GM03348 (cell line): ENCODE measurements at regions not wholly inside any gene's neighbourhood (a gene's known extent, or its start where the extent isn't known, plus 50 kb on each side); places are given as distances from the start of the nearest gene placed in this dataset.

Experiments
- DNase-seq: peaks from one replicate; pipeline ENCODE4 v3.0.0; 2012; ENCODE audit warnings: low spot score

- no peak for DNase-seq
Observed at GRCh38 chr10:4343091-4343490, 482.9 kb upstream of the AKR1E2 start.

GRCh38 chr10:4338768-4339167, 487.2 kb upstream of the AKR1E2 start:
- DNase-seq: no peak

DNA sequence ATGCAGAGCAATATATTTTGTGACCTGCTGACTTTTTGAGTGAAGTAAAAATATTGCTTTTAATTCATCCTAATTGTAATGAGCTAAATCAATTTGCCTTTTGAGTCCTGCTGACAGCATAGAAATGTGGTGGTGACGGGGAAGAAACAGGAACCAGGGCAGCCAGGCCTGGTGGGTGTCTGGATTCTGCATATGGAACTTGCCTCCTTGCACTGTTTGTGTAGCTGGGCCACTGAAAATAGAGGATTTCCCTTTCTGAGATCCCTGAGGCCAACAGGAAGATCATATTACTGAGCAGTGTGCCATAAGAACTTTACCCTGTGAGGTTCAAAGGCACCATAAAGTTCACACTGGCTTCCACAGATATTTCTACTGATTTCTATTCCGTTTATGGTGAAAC, 488.4 kb upstream of the AKR1E2 start:
- DNase-seq: no peak

- DNase-seq: no peak
Observed at GRCh38 chr10:4334871-4335270, 491.1 kb upstream of the AKR1E2 start.

GRCh38 chr10:4334015-4334414, 492.0 kb upstream of the AKR1E2 start:
- DNase-seq: no peak

- no peak for DNase-seq
Observed at GRCh38 chr10:4333459-4333894, 492.5 kb upstream of the AKR1E2 start.

GRCh38 chr10:4332764-4333458, 493.1 kb upstream of the AKR1E2 start:
- DNase-seq: no peak

DNA sequence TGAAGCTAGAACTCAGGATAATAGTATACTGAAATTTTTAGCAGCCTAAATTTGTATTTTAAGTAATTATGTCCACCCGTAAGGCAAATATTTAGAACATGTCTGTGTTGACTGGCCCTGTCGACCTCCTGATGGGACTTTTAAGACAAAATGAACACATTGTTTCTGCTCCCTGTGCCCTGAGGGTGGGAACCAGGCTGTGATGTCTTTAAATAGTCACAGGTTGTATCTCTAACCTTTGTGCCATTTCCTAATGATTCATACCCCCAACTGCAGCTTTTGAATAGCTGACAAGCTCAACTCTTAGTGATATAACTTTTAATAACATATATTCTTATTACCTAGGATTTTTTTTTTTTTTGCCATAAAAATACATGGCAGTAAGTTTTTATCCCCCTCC, 494.9 kb upstream of the AKR1E2 start:
- no peak for DNase-seq

DNA sequence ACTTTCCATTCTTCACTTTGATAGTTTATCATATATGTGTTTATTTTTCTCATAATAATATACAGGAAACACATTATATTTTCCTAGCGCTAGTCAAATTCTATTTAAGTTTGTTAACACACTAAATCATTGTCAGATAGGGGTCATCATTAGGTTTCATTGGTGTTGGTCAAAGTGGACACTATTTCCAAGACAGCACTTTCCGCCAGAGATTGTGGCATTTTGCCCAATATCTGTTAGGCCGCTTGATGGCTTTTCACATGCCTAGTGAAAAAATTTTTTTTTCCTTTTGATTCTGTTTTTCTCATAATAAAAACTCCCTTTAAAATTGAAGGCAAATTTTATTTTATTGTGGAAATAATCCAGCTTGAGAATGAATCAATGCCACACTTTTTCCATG, 495.4 kb upstream of the AKR1E2 start:
- DNase-seq: no peak

DNA sequence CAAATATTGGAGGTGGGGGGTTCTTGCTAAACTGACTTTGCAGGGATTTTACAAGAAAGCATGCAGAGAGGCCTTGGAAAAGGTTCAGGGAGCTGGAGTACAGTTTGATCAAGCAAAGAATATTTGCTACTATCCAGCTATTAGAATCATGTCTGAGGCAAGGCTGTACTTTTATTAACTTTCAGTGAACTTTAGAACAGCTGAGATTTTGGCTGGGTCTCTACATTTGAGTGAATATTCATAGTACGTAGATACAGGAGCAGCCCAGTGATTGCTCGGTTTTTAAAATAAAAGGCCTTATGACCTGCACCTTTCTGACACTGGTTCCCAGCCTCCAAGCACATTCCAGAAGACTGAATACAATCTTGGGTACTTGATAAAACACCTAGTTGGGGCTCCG, 496.8 kb upstream of the AKR1E2 start:
- no peak for DNase-seq

GRCh38 chr10:4326647-4327046, 499.4 kb upstream of the AKR1E2 start:
- DNase-seq: no peak

DNA sequence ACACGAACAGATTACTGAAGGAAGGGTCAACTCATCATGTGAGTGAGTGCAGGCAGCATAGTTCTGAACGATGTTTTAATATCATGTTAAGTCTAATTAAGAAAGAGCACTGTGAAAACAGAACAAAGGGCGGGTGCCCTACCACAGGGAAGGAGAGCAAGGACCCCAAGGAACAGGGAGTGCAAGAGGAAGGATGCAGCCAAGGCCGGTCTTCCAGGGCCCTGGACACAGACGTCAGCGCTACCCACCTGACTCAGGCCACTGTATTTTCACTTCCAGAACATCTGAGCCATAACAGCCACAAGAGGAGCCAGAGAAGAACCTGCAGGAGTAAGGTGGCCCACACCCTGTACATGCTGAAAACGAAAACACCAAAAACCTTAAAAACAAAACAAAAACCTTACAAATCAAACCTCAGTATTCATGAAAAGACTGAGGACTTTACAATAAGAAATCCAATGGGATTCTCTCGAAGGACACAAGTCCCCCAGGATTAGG, 506.1 kb upstream of the AKR1E2 start:
- DNase-seq: no peak

- DNase-seq: peak; percentile 75
Observed at GRCh38 chr10:4316161-4316810, 509.7 kb upstream of the AKR1E2 start.

DNA sequence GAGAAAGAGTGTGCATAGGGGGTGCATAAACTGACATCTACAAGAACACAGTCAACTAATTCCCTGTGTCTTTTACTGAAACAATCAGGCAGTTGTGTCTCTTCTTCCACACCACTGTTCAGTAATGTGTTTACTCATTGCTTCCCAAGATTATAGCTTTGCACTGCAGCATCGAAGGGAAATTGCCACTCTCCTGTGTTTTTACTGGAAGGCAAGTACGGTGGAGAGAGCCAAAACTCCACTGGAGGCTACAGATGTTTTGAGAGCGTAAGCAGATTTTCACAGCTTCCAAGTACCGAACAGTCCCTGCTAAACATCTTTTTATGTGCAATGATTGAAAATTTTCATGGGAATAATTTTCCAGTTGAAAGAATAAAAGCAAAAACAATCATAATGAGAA, 510.5 kb upstream of the AKR1E2 start:
- peak; percentile 53 for DNase-seq

DNA sequence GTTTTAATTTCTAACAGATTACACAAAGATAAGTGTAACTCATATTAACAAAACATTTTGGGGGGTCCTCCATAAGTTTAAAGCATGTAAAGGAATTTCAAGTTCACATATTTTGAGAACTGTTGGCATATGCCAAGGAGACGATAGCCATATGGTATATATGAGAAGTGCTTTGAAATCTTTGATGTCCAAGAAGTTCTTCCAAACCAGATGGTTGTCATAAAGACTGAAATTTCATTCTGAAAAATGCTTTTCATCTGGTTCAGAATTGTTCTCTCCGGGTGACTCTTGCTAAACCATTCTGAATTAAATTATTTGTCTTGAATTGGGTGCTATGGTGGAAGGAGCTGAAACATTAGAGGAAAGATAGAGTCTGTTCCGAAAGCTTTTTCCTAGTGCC, 513.0 kb upstream of the AKR1E2 start:
- DNase-seq: no peak

DNA sequence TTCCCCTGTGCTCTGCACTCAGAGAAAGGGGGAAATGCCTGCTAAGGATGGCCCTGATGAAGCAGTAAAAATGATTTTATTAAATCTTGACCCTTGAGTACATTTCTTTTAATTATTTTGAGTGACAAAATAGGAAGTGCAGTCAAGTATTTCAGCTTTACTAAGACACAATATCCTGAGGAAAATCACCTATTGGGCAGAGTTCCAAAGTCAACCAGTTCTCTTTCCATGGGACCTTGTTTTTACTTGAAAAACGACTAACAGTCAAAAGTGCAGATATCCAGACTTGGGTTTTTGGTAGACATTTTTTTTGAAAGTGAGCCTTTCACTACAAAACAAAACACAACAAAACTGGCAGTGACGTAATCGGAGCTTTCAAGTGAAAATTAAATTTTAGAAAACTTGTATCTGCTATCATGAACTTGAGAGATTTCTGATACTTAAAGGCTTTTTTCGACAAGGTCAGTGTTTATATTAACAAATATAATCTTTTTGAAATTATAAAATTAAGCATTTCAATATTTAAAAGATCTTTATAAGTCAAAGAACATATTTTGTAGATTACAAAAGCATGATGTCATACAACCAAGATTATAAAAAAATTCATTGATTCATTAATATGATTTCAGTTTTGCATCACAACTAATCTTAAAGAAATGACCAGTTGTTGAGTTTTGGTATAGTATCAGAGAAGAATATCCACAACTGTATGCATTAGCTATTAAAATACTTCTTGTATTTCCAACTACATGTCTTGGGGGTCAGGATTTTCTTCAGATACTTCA, 513.8 kb upstream of the AKR1E2 start:
- no peak for DNase-seq

- DNase-seq: no peak
Observed at GRCh38 chr10:4310172-4310571, 515.8 kb upstream of the AKR1E2 start.

GRCh38 chr10:4307910-4308309, 518.1 kb upstream of the AKR1E2 start:
- no peak for DNase-seq

DNA sequence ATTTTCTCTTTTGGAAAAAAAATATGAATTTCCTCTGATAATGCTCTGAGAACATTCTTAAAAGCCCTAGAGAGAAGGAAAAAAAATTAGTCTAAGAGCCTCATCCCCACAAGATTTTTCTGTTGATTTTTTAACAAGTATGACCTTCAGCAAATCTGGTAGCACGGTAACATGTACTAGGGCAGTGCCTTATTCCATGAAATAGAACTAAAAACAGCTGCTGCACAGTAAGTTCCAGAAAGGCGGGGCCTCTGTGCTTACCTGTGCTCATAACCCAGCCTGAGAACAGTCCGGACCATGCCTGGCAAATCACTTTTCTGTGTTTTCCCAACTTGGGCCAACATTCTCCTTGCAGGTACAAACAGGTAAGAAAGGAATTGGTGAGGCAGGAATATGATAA, 519.1 kb upstream of the AKR1E2 start:
- DNase-seq: no peak

GRCh38 chr10:4303045-4303444, 518.0 kb upstream of the KLF6 start:
- no peak for DNase-seq

DNA sequence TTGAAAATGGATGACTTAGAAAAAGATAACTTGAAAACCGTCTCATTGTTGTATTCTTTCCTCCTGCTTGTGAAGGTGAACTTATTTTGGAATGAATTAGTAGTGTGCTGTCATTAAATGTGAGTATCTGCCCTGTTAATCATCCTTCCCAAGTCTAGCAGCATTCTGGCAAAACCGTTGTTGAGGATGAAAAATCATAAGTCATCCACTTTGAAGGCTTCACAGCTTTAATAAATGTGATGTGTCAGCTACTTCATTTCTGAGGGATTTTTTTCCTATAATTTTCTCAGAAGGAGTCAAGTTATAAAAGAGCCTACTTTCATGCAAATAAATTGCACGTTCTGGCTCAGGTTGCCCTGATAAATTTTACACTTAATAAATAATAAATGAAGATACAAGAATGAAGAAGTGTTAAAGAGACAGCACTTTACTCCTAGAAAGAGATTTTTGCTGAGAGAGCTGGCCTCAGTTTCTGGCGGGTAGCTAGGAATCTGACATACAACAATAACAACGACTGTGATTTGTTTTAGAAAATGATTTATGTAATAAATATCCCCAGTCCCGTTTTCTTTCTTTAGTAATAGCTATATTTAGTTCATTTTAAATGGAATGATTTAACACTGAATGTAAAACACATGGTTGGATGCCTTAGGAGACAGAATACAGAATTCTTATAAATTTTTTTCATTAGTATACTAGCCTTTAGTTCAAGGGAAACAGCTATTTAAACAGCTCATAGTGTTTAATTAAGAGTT, 516.5 kb upstream of the KLF6 start:
- no peak for DNase-seq

GRCh38 chr10:4296161-4296560, 511.2 kb upstream of the KLF6 start:
- DNase-seq: no peak
